ENCODE measurements at regions not wholly inside any gene's neighbourhood (a gene's known extent, or its start where the extent isn't known, plus 50 kb on each side); places are given as distances from the start of the nearest gene placed in this dataset.

- TF ChIP-seq CTCF (IDR thresholded peaks at IDR 0.05) (no peak), ZFX (IDR thresholded peaks at IDR 0.05; ENCODE audit: borderline replicate concordance) (no peak)
Measured at GRCh38 chr21:38654580-38654979, 151.1 kb upstream of the ETS2 start.
